SK-N-SH treated with all-trans-retinoic acid at 6 μM for 48 hours (cell line): ENCODE measurements at regions not wholly inside any gene's neighbourhood (a gene's known extent, or its start where the extent isn't known, plus 50 kb on each side); places are given as distances from the start of the nearest gene placed in this dataset.

Source experiments
- CSDC2 ChIP-seq: fragments of 250-450 bp; sonication (Bioruptor Pico); IDR thresholded peaks from 2 replicates; pipeline ENCODE4 v1.5.0; 2020; ENCODE audit warnings: mild to moderate bottlenecking, moderate library complexity
- GLIS3 ChIP-seq: fragments of 250-450 bp; sonication (Bioruptor Pico); IDR thresholded peaks from 2 replicates; pipeline ENCODE4 v1.5.0; 2020; ENCODE audit warnings: mild to moderate bottlenecking, moderate library complexity
- RARB ChIP-seq: fragments of 250-450 bp; sonication (Bioruptor Pico); IDR thresholded peaks from 2 replicates; pipeline ENCODE4 v1.8.0; 2021; ENCODE audit warnings: mild to moderate bottlenecking, moderate library complexity
- TCF4 ChIP-seq: fragments of 250-450 bp; sonication (Bioruptor Pico); IDR thresholded peaks from 2 replicates; pipeline ENCODE4 v1.8.0; 2021; ENCODE audit warnings: mild to moderate bottlenecking, moderate library complexity, borderline replicate concordance
- TOX ChIP-seq: fragments of 250-450 bp; sonication (Bioruptor Pico); IDR thresholded peaks from 2 replicates; pipeline ENCODE4 v1.8.0; 2021; ENCODE audit warnings: mild to moderate bottlenecking, moderate library complexity, borderline replicate concordance
- ZFP3 ChIP-seq: fragments of 250-450 bp; sonication (Bioruptor Pico); IDR thresholded peaks from 2 replicates; pipeline ENCODE4 v1.5.0; 2020; ENCODE audit warnings: mild to moderate bottlenecking, moderate library complexity
- ZFP30 ChIP-seq: fragments of 450-650 bp; formaldehyde crosslinking; IDR thresholded peaks from 2 replicates; pipeline ENCODE4 v1.5.0; 2022; ENCODE audit warnings: mild to moderate bottlenecking, moderate library complexity
- ZNF70 ChIP-seq: fragments of 450-650 bp; formaldehyde crosslinking; IDR thresholded peaks from 2 replicates; pipeline ENCODE4 v1.5.0; 2020; ENCODE audit warnings: mild to moderate bottlenecking, moderate library complexity
- TF ChIP-seq, protein P1 (sequence below): fragments of 250-450 bp; sonication (Bioruptor Pico); IDR thresholded peaks from 2 replicates; pipeline ENCODE4 v1.5.1; 2020; ENCODE audit warnings: low read depth, mild to moderate bottlenecking, moderate library complexity
- TF ChIP-seq, protein P2 (sequence below): fragments of 250-450 bp; sonication (Bioruptor Pico); IDR thresholded peaks from 2 replicates; pipeline ENCODE4 v1.8.0; 2020; ENCODE audit warnings: mild to moderate bottlenecking, moderate library complexity, borderline replicate concordance
- TF ChIP-seq, protein P3 (sequence below): fragments of 250-450 bp; sonication (Bioruptor Pico); IDR thresholded peaks from 2 replicates; pipeline ENCODE4 v1.8.0; 2021; ENCODE audit warnings: low read depth, mild to moderate bottlenecking, moderate library complexity, borderline replicate concordance

DNA sequence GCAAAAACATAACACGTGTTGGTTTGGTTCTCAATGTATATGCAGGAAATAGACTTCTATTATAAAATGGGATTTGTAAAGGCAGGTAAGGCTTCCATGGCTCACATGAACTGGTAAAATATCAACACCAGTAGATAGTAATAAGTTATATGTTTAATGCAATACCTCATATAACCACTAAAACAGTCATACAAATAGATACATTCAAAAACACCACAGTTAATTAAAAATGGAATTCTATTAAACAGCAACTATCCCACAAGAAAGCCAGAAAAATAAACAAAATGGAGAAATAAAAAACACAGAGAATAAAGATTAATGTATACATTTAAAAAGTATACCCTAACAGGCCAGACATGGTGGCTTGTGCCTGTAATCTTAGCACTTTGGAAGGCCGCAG is 243.8 kb upstream of the LRATD1 start:
- TF ChIP-seq, protein P1, sequence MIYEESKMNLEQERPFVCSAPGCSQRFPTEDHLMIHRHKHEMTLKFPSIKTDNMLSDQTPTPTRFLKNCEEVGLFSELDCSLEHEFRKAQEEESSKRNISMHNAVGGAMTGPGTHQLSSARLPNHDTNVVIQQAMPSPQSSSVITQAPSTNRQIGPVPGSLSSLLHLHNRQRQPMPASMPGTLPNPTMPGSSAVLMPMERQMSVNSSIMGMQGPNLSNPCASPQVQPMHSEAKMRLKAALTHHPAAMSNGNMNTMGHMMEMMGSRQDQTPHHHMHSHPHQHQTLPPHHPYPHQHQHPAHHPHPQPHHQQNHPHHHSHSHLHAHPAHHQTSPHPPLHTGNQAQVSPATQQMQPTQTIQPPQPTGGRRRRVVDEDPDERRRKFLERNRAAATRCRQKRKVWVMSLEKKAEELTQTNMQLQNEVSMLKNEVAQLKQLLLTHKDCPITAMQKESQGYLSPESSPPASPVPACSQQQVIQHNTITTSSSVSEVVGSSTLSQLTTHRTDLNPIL, result no peak
- TF ChIP-seq ZFP3 (CRISPR knock-in tag), result no peak
- no peak for TF ChIP-seq CSDC2 (CRISPR knock-in tag)
- TF ChIP-seq RARB (CRISPR knock-in tag), result no peak
- no peak for TF ChIP-seq TCF4 (CRISPR knock-in tag)
- TF ChIP-seq, protein P2, sequence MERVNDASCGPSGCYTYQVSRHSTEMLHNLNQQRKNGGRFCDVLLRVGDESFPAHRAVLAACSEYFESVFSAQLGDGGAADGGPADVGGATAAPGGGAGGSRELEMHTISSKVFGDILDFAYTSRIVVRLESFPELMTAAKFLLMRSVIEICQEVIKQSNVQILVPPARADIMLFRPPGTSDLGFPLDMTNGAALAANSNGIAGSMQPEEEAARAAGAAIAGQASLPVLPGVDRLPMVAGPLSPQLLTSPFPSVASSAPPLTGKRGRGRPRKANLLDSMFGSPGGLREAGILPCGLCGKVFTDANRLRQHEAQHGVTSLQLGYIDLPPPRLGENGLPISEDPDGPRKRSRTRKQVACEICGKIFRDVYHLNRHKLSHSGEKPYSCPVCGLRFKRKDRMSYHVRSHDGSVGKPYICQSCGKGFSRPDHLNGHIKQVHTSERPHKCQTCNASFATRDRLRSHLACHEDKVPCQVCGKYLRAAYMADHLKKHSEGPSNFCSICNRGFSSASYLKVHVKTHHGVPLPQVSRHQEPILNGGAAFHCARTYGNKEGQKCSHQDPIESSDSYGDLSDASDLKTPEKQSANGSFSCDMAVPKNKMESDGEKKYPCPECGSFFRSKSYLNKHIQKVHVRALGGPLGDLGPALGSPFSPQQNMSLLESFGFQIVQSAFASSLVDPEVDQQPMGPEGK (CRISPR knock-in tag), result no peak
- no peak for TF ChIP-seq GLIS3
- TF ChIP-seq ZFP30 (CRISPR knock-in tag), result no peak
- TF ChIP-seq TOX (CRISPR knock-in tag), result no peak
- no peak for TF ChIP-seq ZNF70
- TF ChIP-seq, protein P3, sequence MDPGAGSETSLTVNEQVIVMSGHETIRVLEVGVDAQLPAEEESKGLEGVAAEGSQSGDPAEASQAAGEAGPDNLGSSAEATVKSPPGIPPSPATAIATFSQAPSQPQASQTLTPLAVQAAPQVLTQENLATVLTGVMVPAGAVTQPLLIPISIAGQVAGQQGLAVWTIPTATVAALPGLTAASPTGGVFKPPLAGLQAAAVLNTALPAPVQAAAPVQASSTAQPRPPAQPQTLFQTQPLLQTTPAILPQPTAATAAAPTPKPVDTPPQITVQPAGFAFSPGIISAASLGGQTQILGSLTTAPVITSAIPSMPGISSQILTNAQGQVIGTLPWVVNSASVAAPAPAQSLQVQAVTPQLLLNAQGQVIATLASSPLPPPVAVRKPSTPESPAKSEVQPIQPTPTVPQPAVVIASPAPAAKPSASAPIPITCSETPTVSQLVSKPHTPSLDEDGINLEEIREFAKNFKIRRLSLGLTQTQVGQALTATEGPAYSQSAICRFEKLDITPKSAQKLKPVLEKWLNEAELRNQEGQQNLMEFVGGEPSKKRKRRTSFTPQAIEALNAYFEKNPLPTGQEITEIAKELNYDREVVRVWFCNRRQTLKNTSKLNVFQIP, result no peak
